Peyer's patch (tissue), 4 donors: ENCODE measurements at regions not wholly inside any gene's neighbourhood (a gene's known extent, or its start where the extent isn't known, plus 50 kb on each side); places are given as distances from the start of the nearest gene placed in this dataset.
"Not testable (repeated sequence)": the region's sequence is repeated elsewhere in the genome, so short reads cannot be mapped to it uniquely, and the experiment has no call there.

ENCODE experiments used
- DNase-seq, 3 donors: peaks; one replicate each; pipeline ENCODE4 v3.0.0-alpha.2; 2017 to 2019
- H3K27ac ChIP-seq, 4 donors: fragments of 200-600 bp; sonication (generic); one replicate each; pipeline ENCODE4 v1.5.1; 2016 to 2019
- H3K27me3 ChIP-seq, 2 donors: fragments of 200-600 bp; sonication (generic); one replicate each; pipeline ENCODE4 v1.5.1; 2019
- H3K36me3 ChIP-seq, 3 donors: fragments of 200-600 bp; sonication (generic); one replicate each; pipeline ENCODE4 v1.5.1; 2016 to 2019
- H3K4me1 ChIP-seq, 4 donors: fragments of 200-600 bp; sonication (generic); one replicate each; pipeline ENCODE4 v1.5.1; 2016 to 2019
- H3K4me3 ChIP-seq, 4 donors: fragments of 200-600 bp; sonication (generic); 1 replicate in 3 of 4; 2 replicates in 1 of 4; pipeline ENCODE4 v1.5.1; 2016 to 2019; ENCODE audit warnings: mild to moderate bottlenecking in 1 of 4
- H3K9me3 ChIP-seq, 4 donors: fragments of 200-600 bp; sonication (generic); one replicate each; pipeline ENCODE4 v1.5.1; 2016 to 2019; ENCODE audit warnings: mild to moderate bottlenecking in 1 of 4
- POLR2A ChIP-seq, 2 donors: fragments of 450-650 bp; IDR thresholded peaks; one replicate each; pipeline ENCODE4 v1.5.1; 2017; ENCODE audit warnings: antibody characterized with exemption in 2 of 2, mild to moderate bottlenecking in 2 of 2, moderate library complexity in 2 of 2
- TF ChIP-seq, protein P1 (sequence below), 6 experiments: fragments of 450-650 bp in 4 of 6; fragments of 200-600 bp in 2 of 6; sonication (generic) in 1 of 6; IDR thresholded peaks; one replicate each; pipeline ENCODE4 v1.5.1; 2017 to 2019; ENCODE audit warnings: antibody characterized with exemption in 6 of 6, mild to moderate bottlenecking in 3 of 6, moderate library complexity in 1 of 6

DNA sequence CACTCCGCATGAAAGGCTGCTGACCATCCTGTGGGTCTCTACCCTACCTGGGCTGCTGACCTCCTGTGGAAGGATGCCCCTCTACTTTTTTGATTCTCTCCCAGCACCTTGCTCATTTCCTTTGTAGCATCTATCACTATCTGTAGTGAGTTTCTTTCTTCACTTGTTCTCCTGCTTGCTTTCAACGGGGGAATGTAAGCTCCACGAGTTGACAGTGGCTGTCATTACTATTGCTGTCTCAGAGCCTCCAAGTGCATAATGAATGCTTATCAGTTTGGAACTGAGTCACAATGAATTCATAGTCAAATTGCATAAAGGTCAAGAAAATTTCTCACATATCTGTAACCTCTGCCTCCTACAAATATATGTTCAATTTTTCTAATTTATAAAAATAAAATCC, 477.7 kb downstream of the PLCL1 start:
- no peaks in the 10 kb centered on the region for H3K4me1 ChIP-seq
- H3K9me3 ChIP-seq = no peaks in the 10 kb centered on the region
- TF ChIP-seq, protein P1, sequence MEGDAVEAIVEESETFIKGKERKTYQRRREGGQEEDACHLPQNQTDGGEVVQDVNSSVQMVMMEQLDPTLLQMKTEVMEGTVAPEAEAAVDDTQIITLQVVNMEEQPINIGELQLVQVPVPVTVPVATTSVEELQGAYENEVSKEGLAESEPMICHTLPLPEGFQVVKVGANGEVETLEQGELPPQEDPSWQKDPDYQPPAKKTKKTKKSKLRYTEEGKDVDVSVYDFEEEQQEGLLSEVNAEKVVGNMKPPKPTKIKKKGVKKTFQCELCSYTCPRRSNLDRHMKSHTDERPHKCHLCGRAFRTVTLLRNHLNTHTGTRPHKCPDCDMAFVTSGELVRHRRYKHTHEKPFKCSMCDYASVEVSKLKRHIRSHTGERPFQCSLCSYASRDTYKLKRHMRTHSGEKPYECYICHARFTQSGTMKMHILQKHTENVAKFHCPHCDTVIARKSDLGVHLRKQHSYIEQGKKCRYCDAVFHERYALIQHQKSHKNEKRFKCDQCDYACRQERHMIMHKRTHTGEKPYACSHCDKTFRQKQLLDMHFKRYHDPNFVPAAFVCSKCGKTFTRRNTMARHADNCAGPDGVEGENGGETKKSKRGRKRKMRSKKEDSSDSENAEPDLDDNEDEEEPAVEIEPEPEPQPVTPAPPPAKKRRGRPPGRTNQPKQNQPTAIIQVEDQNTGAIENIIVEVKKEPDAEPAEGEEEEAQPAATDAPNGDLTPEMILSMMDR (IDR thresholded peaks at IDR 0.05) = no peak
- no peak for TF ChIP-seq POLR2A (IDR thresholded peaks at IDR 0.05)
- no peak for DNase-seq
- no peaks in the 10 kb centered on the region for H3K36me3 ChIP-seq
- no peak overlapping the region for H3K27ac ChIP-seq
- no peak overlapping the region for H3K4me3 ChIP-seq
- H3K27me3 ChIP-seq = no peaks in the 10 kb centered on the region

DNA sequence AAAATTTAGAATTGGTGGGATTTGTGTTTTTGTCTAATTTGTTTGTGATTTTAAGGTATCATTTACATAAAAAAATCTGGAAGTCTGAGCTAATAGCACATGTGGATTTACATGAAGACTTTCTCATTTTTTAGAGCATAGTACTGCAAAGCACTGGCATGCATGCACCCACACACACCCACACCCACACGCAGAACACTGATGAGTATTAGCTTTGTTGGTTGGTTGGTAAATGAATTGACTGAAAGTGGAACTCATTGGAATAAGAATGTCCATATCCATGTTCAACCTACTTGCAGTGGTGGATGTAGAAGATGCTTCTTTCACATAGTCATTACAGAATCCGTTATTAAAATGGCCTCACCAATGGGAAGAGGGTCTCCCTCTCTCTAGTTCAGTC, 475.8 kb downstream of the PLCL1 start:
- Histone ChIP-seq H3K4me1 (no peaks in the 10 kb centered on the region), H3K27me3 (no peaks in the 10 kb centered on the region), H3K9me3 (no peaks in the 10 kb centered on the region), H3K27ac (no peak overlapping the region), H3K36me3 (no peaks in the 10 kb centered on the region), H3K4me3 (no peak overlapping the region)
- TF ChIP-seq, protein P1 (IDR thresholded peaks at IDR 0.05) = no peak
- TF ChIP-seq POLR2A (IDR thresholded peaks at IDR 0.05) = no peak
- DNase-seq = no peak

DNA sequence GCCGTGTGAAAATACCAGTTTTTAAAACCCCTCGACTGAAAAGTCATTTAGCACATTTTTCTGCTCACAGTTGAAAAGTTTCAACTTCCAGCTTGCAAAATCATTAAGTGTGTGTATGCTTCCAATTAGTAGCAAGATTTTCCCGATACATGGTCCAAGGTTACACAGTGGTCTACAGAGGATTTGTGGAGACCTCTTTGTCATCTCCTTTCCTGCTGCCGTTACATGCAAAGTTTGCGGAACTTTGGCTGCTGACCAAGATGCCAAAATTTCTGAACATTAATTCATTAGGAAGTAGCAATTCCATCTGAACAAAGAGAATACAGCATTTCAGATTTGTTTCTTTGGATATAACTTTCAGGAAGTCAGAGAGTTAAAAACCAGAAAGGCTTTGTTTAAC, 474.6 kb downstream of the PLCL1 start:
- H3K4me3 ChIP-seq = no peak overlapping the region
- no peak overlapping the region for H3K27ac ChIP-seq
- no peak for DNase-seq
- H3K27me3 ChIP-seq = no peaks in the 10 kb centered on the region
- H3K9me3 ChIP-seq = no peaks in the 10 kb centered on the region
- TF ChIP-seq POLR2A (IDR thresholded peaks at IDR 0.05) = no peak
- TF ChIP-seq, protein P1 (IDR thresholded peaks at IDR 0.05) = no peak
- H3K4me1 ChIP-seq = no peaks in the 10 kb centered on the region
- no peaks in the 10 kb centered on the region for H3K36me3 ChIP-seq

GRCh38 chr2:198277181-198277580, 472.8 kb downstream of the PLCL1 start:
- H3K27ac ChIP-seq = no peak overlapping the region
- no peak for DNase-seq
- H3K27me3 ChIP-seq = no peaks in the 10 kb centered on the region
- H3K4me1 ChIP-seq = no peaks in the 10 kb centered on the region
- H3K4me3 ChIP-seq = no peak overlapping the region
- no peaks in the 10 kb centered on the region for H3K36me3 ChIP-seq
- TF ChIP-seq, protein P1 (IDR thresholded peaks at IDR 0.05) = no peak
- TF ChIP-seq POLR2A (IDR thresholded peaks at IDR 0.05) = no peak
- H3K9me3 ChIP-seq = no peaks in the 10 kb centered on the region

GRCh38 chr2:198273660-198274059, 469.3 kb downstream of the PLCL1 start:
- Histone ChIP-seq H3K9me3 (no peaks in the 10 kb centered on the region), H3K4me3 (no peak overlapping the region), H3K4me1 (no peaks in the 10 kb centered on the region), H3K27ac (no peak overlapping the region), H3K27me3 (no peaks in the 10 kb centered on the region), H3K36me3 (no peaks in the 10 kb centered on the region)
- no peak for DNase-seq
- TF ChIP-seq, protein P1 (IDR thresholded peaks at IDR 0.05) = no peak
- no peak for TF ChIP-seq POLR2A (IDR thresholded peaks at IDR 0.05)

DNA sequence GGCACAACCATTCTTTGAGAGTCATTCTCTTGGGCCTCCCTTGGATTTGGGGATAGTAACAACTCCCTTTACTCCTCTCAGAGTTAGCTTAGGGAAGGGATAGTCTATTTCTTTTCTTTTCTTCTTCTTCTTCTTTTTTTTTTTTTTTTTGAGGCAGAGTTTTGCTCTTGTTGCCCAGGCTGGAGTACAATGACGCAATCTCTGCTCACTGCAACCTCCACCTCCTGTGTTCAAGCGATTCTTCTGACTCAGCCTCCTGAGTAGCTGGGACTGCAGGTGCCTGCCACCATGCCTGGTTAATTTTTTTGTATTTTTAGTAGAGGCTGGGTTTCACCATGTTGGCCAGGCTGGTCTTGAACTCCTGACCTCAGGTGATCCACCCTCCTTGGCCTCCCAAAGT, 465.8 kb downstream of the PLCL1 start:
- H3K27ac ChIP-seq, H3K36me3 ChIP-seq, H3K27me3 ChIP-seq, DNase-seq, H3K4me3 ChIP-seq, H3K4me1 ChIP-seq, H3K9me3 ChIP-seq: not testable (repeated sequence)
